H9 (cell line): ENCODE measurements at regions not wholly inside any gene's neighbourhood (a gene's known extent, or its start where the extent isn't known, plus 50 kb on each side); places are given as distances from the start of the nearest gene placed in this dataset.

Experiments
- DNase-seq: peaks from one replicate; pipeline ENCODE4 v3.0.0-alpha.2; 2017
- H2AFZ ChIP-seq: one replicate; pipeline ENCODE4 v1.6.1; 2013; ENCODE audit warnings: mild to moderate bottlenecking, low read length, control low read depth, moderate library complexity
- H2AK5ac ChIP-seq: 2 replicates; pipeline ENCODE4 v1.6.1; 2013; ENCODE audit warnings: low read length, control low read depth, mixed read lengths; ENCODE audit not compliant: insufficient read length
- H2BK120ac ChIP-seq: one replicate; pipeline ENCODE4 v1.6.1; 2013; ENCODE audit warnings: low read depth, mild to moderate bottlenecking, low read length, control low read depth, inconsistent platforms; ENCODE audit not compliant: poor library complexity, severe bottlenecking
- H2BK12ac ChIP-seq: 2 replicates; pipeline ENCODE4 v1.6.1; 2013; ENCODE audit warnings: low read length, control low read depth, mixed read lengths, low read depth; ENCODE audit not compliant: insufficient read length
- H2BK15ac ChIP-seq: 2 replicates; pipeline ENCODE4 v1.6.1; 2013; ENCODE audit warnings: low read depth, low read length, control low read depth
- H2BK20ac ChIP-seq: one replicate; pipeline ENCODE4 v1.6.1; 2013; ENCODE audit warnings: low read depth, mild to moderate bottlenecking, low read length, control low read depth, inconsistent platforms; ENCODE audit not compliant: poor library complexity, severe bottlenecking
- H2BK5ac ChIP-seq: 2 replicates; pipeline ENCODE4 v1.6.1; 2013; ENCODE audit warnings: low read length, control low read depth, mixed read lengths; ENCODE audit not compliant: insufficient read length
- H3K14ac ChIP-seq: 2 replicates; pipeline ENCODE4 v1.6.1; 2013; ENCODE audit warnings: low read length, control low read depth; ENCODE audit not compliant: insufficient read depth
- H3K18ac ChIP-seq: 2 replicates; pipeline ENCODE4 v1.6.1; 2013; ENCODE audit warnings: low read depth, mild to moderate bottlenecking, mixed read lengths, low read length, control low read depth; ENCODE audit not compliant: insufficient read length
- H3K23ac ChIP-seq: 2 replicates; pipeline ENCODE4 v1.6.1; 2013; ENCODE audit warnings: low read length, control low read depth, mixed read lengths, low read depth; ENCODE audit not compliant: insufficient read length
- H3K23me2 ChIP-seq: 2 replicates; pipeline ENCODE4 v1.6.1; 2013; ENCODE audit warnings: low read depth, mild to moderate bottlenecking, mixed read lengths, low read length, control low read depth; ENCODE audit not compliant: insufficient read length, poor library complexity, severe bottlenecking
- H3K27ac ChIP-seq: 2 replicates; pipeline ENCODE4 v1.5.1; 2013; ENCODE audit warnings: low read length, control low read depth, mixed read lengths, low read depth; ENCODE audit not compliant: insufficient read length
- H3K27me3 ChIP-seq: 2 replicates; pipeline ENCODE4 v1.6.1; 2013; ENCODE audit warnings: low read length, control low read depth, inconsistent platforms; ENCODE audit not compliant: insufficient read depth
- H3K4ac ChIP-seq: 2 replicates; pipeline ENCODE4 v1.6.1; 2013; ENCODE audit warnings: low read depth, mild to moderate bottlenecking, control low read depth, inconsistent platforms, low read length, moderate library complexity
- H3K4me1 ChIP-seq: 2 replicates; pipeline ENCODE4 v1.6.1; 2013; ENCODE audit warnings: low read length, control low read depth, inconsistent platforms; ENCODE audit not compliant: insufficient read depth
- H3K4me2 ChIP-seq: 2 replicates; pipeline ENCODE4 v1.6.1; 2013; ENCODE audit warnings: low read length, control low read depth, mixed read lengths; ENCODE audit not compliant: insufficient read length, insufficient read depth
- H3K56ac ChIP-seq: 2 replicates; pipeline ENCODE4 v1.6.1; 2013; ENCODE audit warnings: low read depth, mild to moderate bottlenecking, mixed read lengths, low read length, control low read depth; ENCODE audit not compliant: insufficient read length
- H3K79me1 ChIP-seq: 2 replicates; pipeline ENCODE4 v1.6.1; 2013; ENCODE audit warnings: low read depth, mild to moderate bottlenecking, moderate library complexity, low read length, control low read depth, inconsistent platforms; ENCODE audit not compliant: insufficient read depth, poor library complexity, severe bottlenecking
- H3K79me2 ChIP-seq: 2 replicates; pipeline ENCODE4 v1.6.1; 2013; ENCODE audit warnings: low read length, control low read depth, inconsistent platforms; ENCODE audit not compliant: insufficient read depth
- H3K9ac ChIP-seq: 2 replicates; pipeline ENCODE4 v1.6.1; 2013; ENCODE audit warnings: low read length, control low read depth, mixed read lengths; ENCODE audit not compliant: insufficient read length; ENCODE audit errors: extremely low read depth
- H3K9me3 ChIP-seq: one replicate; pipeline ENCODE4 v1.6.1; 2013; ENCODE audit warnings: low read depth, low read length, inconsistent platforms; ENCODE audit not compliant: control insufficient read depth
- H3T11ph ChIP-seq: one replicate; pipeline ENCODE4 v1.6.1; 2013; ENCODE audit warnings: mild to moderate bottlenecking, low read length, control low read depth, inconsistent platforms
- H4K20me1 ChIP-seq: one replicate; pipeline ENCODE4 v1.6.1; 2013; ENCODE audit not compliant: control insufficient read depth, insufficient read length, insufficient read depth
- H4K5ac ChIP-seq: 2 replicates; pipeline ENCODE4 v1.6.1; 2013; ENCODE audit warnings: low read depth, mild to moderate bottlenecking, mixed read lengths, low read length, control low read depth; ENCODE audit not compliant: insufficient read length
- H4K8ac ChIP-seq: replicated peaks from 2 replicates; pipeline ENCODE4 v1.6.1; 2013; ENCODE audit warnings: low read length, control low read depth, mixed read lengths, low read depth; ENCODE audit not compliant: insufficient read length
- H4K91ac ChIP-seq: 2 replicates; pipeline ENCODE4 v1.6.1; 2013; ENCODE audit warnings: low read depth, mild to moderate bottlenecking, moderate library complexity, mixed read lengths, low read length, control low read depth; ENCODE audit not compliant: insufficient read length
- H3K27ac Mint-ChIP-seq, 3 experiments: 2 replicates in 2 of 3; 3 replicates in 1 of 3; pipeline ENCODE4 v1.8.0; 2020 to 2021; ENCODE audit warnings: mixed read lengths in 3 of 3, mild to moderate bottlenecking in 1 of 3, moderate library complexity in 1 of 3
- H3K27me3 Mint-ChIP-seq: 2 replicates; pipeline ENCODE4 v1.8.0; 2021; ENCODE audit warnings: low read depth, mild to moderate bottlenecking, moderate library complexity, mixed read lengths
- H3K36me3 Mint-ChIP-seq, 3 experiments: 2 replicates in 2 of 3; 3 replicates in 1 of 3; pipeline ENCODE4 v1.8.0; 2020 to 2021; ENCODE audit warnings: low read depth in 3 of 3, mixed read lengths in 3 of 3; ENCODE audit not compliant: insufficient read depth in 1 of 3
- H3K4me1 Mint-ChIP-seq, 2 experiments: 2 replicates each; pipeline ENCODE4 v1.8.0; 2020; ENCODE audit warnings: mixed read lengths in 2 of 2
- H3K4me3 Mint-ChIP-seq, 2 experiments: 2 replicates in 1 of 2; 3 replicates in 1 of 2; pipeline ENCODE4 v1.8.0; 2020 to 2021; ENCODE audit warnings: mild to moderate bottlenecking in 2 of 2, mixed read lengths in 2 of 2, moderate library complexity in 1 of 2
- H3K9me3 Mint-ChIP-seq, 2 experiments: 2 replicates in 1 of 2; 3 replicates in 1 of 2; pipeline ENCODE4 v1.8.0; 2020; ENCODE audit warnings: mild to moderate bottlenecking in 2 of 2, mixed read lengths in 2 of 2, moderate library complexity in 1 of 2
- CTCF ChIP-seq: fragments of 200-600 bp; sonication (generic); conservative IDR thresholded peaks from 3 replicates; pipeline ENCODE4 v1.8.0; 2021; ENCODE audit warnings: antibody characterized with exemption, mild to moderate bottlenecking
- WGBS: extraction: QIAGEN DNeasy Blood & Tissue Kit; methylation state at CpG from one replicate; pipeline ENCODE4 v1.1.7; 2013; ENCODE audit warnings: missing lambda C conversion rate, low lambda C conversion rate, mixed read lengths; ENCODE audit not compliant: insufficient read length; ENCODE audit errors: extremely low coverage; 5-methylcytosine and 5-hydroxymethylcytosine counted together

GRCh38 chr7:120091807-120092206 lies 181.2 kb upstream of the KCND2 start:
- Histone ChIP-seq H3T11ph (no peak overlapping the region), H2BK15ac (no peak overlapping the region), H4K91ac (no peak overlapping the region), H3K9me3 (no peaks in the 10 kb centered on the region), H2AFZ (no peak overlapping the region), H3K27ac (no peak overlapping the region), H2AK5ac (no peak overlapping the region), H4K20me1 (no peaks in the 10 kb centered on the region), H3K56ac (no peak overlapping the region), H4K5ac (no peak overlapping the region), H2BK20ac (no peak overlapping the region), H3K23me2 (no peaks in the 10 kb centered on the region), H3K79me1 (no peaks in the 10 kb centered on the region), H3K18ac (no peak overlapping the region), H3K9ac (no peak overlapping the region), H2BK12ac (no peak overlapping the region), H3K4ac (no peak overlapping the region), H3K4me2 (no peak overlapping the region), H3K23ac (no peak overlapping the region), H3K14ac (no peak overlapping the region), H3K27me3 (no peaks in the 10 kb centered on the region), H4K8ac (no peak overlapping the region), H3K79me2 (no peaks in the 10 kb centered on the region; the same call in 1 of the 2 replicates), H2BK5ac (no peak overlapping the region), H2BK120ac (no peak overlapping the region), H3K4me1 (no peaks in the 10 kb centered on the region)
- TF ChIP-seq CTCF = no peak
- WGBS = no CpG with 5 or more reads among the region's 3 CpGs
- DNase-seq = no peak
- no peak overlapping the region for H3K4me3 Mint-ChIP-seq
- no peaks in the 10 kb centered on the region for H3K36me3 Mint-ChIP-seq
- H3K9me3 Mint-ChIP-seq = no peaks in the 10 kb centered on the region
- H3K4me1 Mint-ChIP-seq = no peaks in the 10 kb centered on the region
- no peaks in the 10 kb centered on the region for H3K27me3 Mint-ChIP-seq
- no peak overlapping the region for H3K27ac Mint-ChIP-seq
